Stimulated activated CD4-positive, alpha-beta T cell treated with anti-CD3 and anti-CD28 coated beads, Interleukin-1b, Interleukin-23, amount 100 ng/mL, for 1 hour (primary cell): ENCODE measurements at regions not wholly inside any gene's neighbourhood (a gene's known extent, or its start where the extent isn't known, plus 50 kb on each side); places are given as distances from the start of the nearest gene placed in this dataset.
"Not testable (repeated sequence)": the region's sequence is repeated elsewhere in the genome, so short reads cannot be mapped to it uniquely, and the experiment has no call there.

Source experiments
- DNase-seq, 2 donors: peaks; one replicate each; pipeline ENCODE4 v3.0.0-alpha.2; 2020; ENCODE audit warnings: low read depth in 2 of 2

DNA sequence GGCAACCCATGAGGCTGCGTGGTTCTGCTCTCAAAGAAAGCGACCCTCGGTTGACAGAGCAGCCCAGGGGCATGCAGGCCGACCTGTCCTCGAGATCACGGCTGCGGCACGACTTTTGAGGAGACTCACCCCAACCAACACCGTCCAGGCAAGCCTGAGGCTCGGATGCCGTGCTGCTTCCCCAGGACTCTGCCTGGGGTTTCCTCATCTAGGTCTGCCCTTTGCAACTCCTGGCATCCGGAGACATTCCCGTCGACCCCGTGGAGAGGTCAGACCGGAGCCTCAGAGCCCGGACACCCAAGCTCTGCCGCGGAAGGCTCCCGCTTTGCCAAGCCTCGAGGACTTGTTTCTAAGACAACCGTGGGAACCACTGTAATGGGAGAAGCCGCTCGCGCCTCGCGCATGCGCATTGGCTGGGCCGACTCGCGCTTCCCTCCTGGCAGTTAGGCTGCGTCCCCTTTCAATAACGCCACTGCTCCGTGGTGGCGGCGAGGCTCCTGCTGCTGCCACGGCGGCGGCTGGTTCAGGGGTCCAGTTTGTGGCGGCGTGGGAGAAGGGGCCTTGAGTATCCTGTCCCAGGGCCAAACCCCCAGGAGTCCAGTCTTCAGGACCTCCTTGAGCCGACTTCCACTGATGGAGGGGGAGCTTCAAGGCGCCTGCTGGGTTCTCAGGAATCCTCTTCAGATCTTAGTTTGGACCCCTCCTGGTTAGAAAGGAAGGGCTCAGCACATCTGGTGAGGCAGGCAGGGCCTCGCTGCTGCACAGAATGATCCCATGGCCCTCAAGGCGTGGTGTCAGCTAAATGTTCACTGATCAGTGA is 101.7 kb upstream of the ZNF337 start:
- DNase-seq = not testable (repeated sequence)

DNA sequence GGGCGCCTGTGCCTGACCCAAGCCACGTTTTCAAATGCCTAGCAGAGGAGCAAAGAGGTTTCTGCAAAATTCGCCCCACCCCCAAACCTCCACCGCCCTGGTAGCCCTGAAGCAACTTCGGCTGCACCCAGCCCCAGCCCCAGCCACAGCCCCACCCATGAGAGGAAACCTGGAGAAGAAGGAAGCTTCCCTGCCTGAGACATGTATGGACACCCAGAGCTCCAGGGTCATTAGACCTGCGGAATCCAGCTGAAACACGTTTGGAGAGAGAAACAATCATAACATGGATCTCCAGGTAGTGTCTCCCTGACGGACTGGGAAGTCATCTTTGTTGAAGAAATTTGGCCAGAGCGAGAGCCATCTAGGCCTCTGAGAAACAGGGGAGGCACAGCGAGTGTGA is 100.4 kb upstream of the ZNF337 start:
- DNase-seq = not testable (repeated sequence)

GRCh38 chr20:25777241-25777640 is 80.6 kb upstream of the ZNF337 start:
- DNase-seq = not testable (repeated sequence)

- DNase-seq = not testable (repeated sequence)
Measured at GRCh38 chr20:25774711-25775110, 78.1 kb upstream of the ZNF337 start.

DNA sequence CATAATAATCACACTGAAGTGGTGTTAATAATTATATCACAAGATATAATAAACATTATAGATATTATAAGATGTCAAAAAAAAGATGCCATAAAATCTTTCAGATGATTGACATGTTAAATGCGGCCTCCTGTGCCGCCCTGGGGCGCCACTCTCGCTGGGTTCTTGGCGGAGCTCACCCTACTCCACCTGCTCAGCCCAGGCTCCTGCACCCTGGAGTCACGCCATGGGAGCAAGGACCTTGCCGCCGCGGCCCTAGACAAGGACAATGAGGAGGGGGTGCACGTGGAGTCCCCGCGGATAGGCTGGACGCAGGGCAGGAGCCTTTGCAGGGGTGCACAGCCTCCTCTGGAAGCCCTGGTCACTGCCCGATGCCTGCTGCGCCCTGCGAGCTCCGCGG is 77.5 kb upstream of the ZNF337 start:
- not testable (repeated sequence) for DNase-seq

DNA sequence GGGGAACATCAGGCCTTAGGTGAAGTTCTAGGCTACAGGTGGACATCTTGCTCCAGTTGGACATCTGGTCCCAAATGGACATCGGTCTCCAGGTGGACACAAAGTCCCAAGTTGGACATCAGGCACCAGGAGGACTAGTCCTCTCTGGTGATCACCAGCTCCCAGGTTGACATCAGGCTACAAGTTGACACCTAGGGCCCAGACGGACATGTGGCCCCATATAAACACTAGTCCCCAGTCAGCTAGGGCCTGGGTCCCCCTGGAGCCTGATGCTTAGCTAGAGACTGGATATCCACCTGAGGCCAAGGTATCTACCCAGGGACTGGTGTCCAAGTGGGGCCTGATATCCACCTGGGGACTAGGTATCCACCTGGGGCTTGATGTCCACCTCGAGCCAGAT is 75.8 kb upstream of the ZNF337 start:
- not testable (repeated sequence) for DNase-seq

DNA sequence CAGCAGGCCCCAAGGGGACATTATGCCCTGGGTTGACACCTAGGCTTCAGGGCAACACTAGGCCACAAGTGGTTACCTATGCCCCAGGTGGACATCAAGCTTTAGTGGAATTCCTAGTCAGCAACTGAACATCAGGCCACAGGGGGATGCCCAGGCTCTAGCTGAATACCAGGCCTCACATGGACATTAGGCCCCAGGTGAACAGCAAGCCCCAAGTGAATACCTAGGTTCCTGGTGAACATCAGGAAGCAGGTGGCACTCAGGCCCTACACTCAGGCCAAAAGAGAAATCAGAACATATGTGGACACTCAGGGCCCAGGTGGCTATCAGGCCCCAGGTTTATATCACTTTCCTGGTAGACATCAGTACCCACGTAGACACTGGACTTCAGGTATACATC is 75.2 kb upstream of the ZNF337 start:
- DNase-seq = not testable (repeated sequence)

DNA sequence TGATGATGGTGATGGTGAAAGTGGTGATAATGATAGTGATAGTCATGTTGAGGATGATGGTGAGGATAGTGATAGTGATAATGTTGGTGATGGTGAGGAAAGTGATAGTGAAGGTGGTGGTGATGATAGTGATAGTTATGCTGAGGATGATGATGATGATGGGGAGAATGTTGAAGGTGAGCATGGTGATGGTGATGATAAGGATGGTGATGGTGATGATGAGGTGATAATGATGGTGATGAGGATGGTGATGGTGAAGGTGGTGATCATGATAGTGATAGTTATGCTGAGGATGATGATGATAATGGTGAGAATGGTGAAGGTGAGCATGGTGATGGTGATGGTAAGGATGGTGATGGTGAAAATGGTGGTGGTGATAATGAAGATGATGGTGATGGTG is 64.9 kb upstream of the ZNF337 start:
- DNase-seq = no peak

GRCh38 chr20:25761046-25761445 is 64.4 kb upstream of the ZNF337 start:
- not testable (repeated sequence) for DNase-seq

GRCh38 chr20:25750765-25751696 is 54.4 kb upstream of the ZNF337 start:
- peak; percentile 24 to 29 for DNase-seq

- DNase-seq = no peak
Measured at GRCh38 chr20:25750220-25750764, 53.6 kb upstream of the ZNF337 start.

DNA sequence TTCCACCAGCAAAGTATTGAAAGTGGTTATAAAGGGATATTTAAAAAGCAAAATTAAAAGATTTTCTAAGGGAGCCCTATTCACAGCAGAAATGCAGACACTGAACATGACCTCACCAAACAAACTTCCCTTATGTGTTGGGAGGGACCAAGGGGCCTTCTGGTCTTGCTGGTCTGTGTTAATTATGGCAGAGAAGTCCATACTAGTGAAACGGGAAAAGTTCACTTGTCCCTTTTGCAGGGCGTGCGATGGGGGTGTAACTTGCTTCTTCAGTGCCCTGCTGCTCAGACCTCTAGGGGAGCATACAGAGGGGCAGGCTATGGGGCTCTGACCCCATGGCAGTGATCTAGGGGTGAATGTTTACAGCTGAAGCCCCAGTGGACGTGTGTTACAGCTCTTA is 53.0 kb upstream of the ZNF337 start:
- no peak for DNase-seq
